Mesendoderm (in vitro differentiated cells): ENCODE measurements at regions not wholly inside any gene's neighbourhood (a gene's known extent, or its start where the extent isn't known, plus 50 kb on each side); places are given as distances from the start of the nearest gene placed in this dataset.
"Not testable (repeated sequence)": the region's sequence is repeated elsewhere in the genome, so short reads cannot be mapped to it uniquely, and the experiment has no call there.

Experiments
- DNase-seq: peaks from one replicate; pipeline ENCODE4 v3.0.0; 2013
- H2AK5ac ChIP-seq: 2 replicates; pipeline ENCODE4 v1.6.1; 2013; ENCODE audit warnings: low read length, inconsistent platforms
- H2BK120ac ChIP-seq: 2 replicates; pipeline ENCODE4 v1.6.1; 2013; ENCODE audit warnings: low read depth, mild to moderate bottlenecking, low read length, moderate library complexity, mixed read lengths
- H2BK15ac ChIP-seq: replicated peaks from 2 replicates; pipeline ENCODE4 v1.6.1; 2013; ENCODE audit warnings: low read depth, mild to moderate bottlenecking, moderate library complexity
- H2BK5ac ChIP-seq: 2 replicates; pipeline ENCODE4 v1.6.1; 2013; ENCODE audit warnings: low read length, inconsistent platforms
- H3K18ac ChIP-seq: 2 replicates; pipeline ENCODE4 v1.6.1; 2013; ENCODE audit warnings: mild to moderate bottlenecking, low read length, mixed read lengths
- H3K23ac ChIP-seq: one replicate; pipeline ENCODE4 v1.6.1; 2013; ENCODE audit warnings: low read length
- H3K27ac ChIP-seq: 2 replicates; pipeline ENCODE4 v1.5.1; 2013; ENCODE audit warnings: low read depth, mild to moderate bottlenecking, inconsistent platforms, low read length, moderate library complexity
- H3K27me3 ChIP-seq: 2 replicates; pipeline ENCODE4 v1.6.1; 2013; ENCODE audit warnings: low read length, control low read depth, mild to moderate bottlenecking, inconsistent platforms; ENCODE audit not compliant: insufficient read depth, poor library complexity
- H3K36me3 ChIP-seq: 2 replicates; pipeline ENCODE4 v1.6.1; 2013; ENCODE audit warnings: low read length, inconsistent platforms; ENCODE audit not compliant: control insufficient read depth, insufficient read depth
- H3K4ac ChIP-seq: one replicate; pipeline ENCODE4 v1.6.1; 2013; ENCODE audit warnings: low read depth, mild to moderate bottlenecking, low read length, moderate library complexity
- H3K4me1 ChIP-seq: 2 replicates; pipeline ENCODE4 v1.6.1; 2013; ENCODE audit warnings: low read depth, low read length, inconsistent platforms; ENCODE audit not compliant: control insufficient read depth
- H3K4me2 ChIP-seq: 2 replicates; pipeline ENCODE4 v1.6.1; 2013; ENCODE audit warnings: low read length
- H3K4me3 ChIP-seq: 2 replicates; pipeline ENCODE4 v1.5.1; 2013; ENCODE audit warnings: mild to moderate bottlenecking, low read length
- H3K56ac ChIP-seq: one replicate; pipeline ENCODE4 v1.6.1; 2013; ENCODE audit warnings: low read length
- H3K79me1 ChIP-seq: 2 replicates; pipeline ENCODE4 v1.6.1; 2013; ENCODE audit warnings: low read length, inconsistent platforms
- H3K79me2 ChIP-seq: 2 replicates; pipeline ENCODE4 v1.6.1; 2013; ENCODE audit warnings: mild to moderate bottlenecking, low read length; ENCODE audit not compliant: control insufficient read depth, insufficient read depth
- H3K9ac ChIP-seq: 2 replicates; pipeline ENCODE4 v1.6.1; 2013; ENCODE audit warnings: low read length, inconsistent platforms
- H4K5ac ChIP-seq: one replicate; pipeline ENCODE4 v1.6.1; 2013; ENCODE audit warnings: low read length
- H4K8ac ChIP-seq: one replicate; pipeline ENCODE4 v1.6.1; 2013; ENCODE audit warnings: low read depth, mild to moderate bottlenecking, control low read depth, low read length, moderate library complexity
- WGBS: extraction: QIAGEN DNeasy Blood & Tissue Kit; methylation state at CpG from one replicate; pipeline ENCODE4 v1.1.7; 2013; ENCODE audit warnings: low lambda C conversion rate, missing lambda C conversion rate; ENCODE audit not compliant: insufficient coverage; ENCODE audit errors: extremely low coverage; 5-methylcytosine and 5-hydroxymethylcytosine counted together

GRCh38 chr12:73629893-73630831 lies 907.5 kb upstream of the ATXN7L3B start:
- H2BK5ac ChIP-seq, result no peak overlapping the region
- DNase-seq, result no peak
- no peak overlapping the region for H2BK120ac ChIP-seq
- no peaks in the 10 kb centered on the region for H3K79me2 ChIP-seq
- H3K4me1 ChIP-seq, result no peaks in the 10 kb centered on the region
- H3K4me2 ChIP-seq, result no peak overlapping the region
- no peak overlapping the region for H4K8ac ChIP-seq
- no peak overlapping the region for H3K18ac ChIP-seq
- no peak overlapping the region for H3K56ac ChIP-seq
- no CpG with 5 or more reads among the region's 4 CpGs for WGBS
- no peak overlapping the region for H3K9ac ChIP-seq
- H3K23ac ChIP-seq, result no peak overlapping the region
- no peaks in the 10 kb centered on the region for H3K79me1 ChIP-seq
- no peak overlapping the region for H3K4me3 ChIP-seq
- H3K27me3 ChIP-seq, result no peaks in the 10 kb centered on the region
- H4K5ac ChIP-seq, result no peak overlapping the region
- no peak overlapping the region for H2AK5ac ChIP-seq
- H2BK15ac ChIP-seq, result no peak overlapping the region
- H3K36me3 ChIP-seq, result no peaks in the 10 kb centered on the region
- H3K4ac ChIP-seq, result no peak overlapping the region
- H3K27ac ChIP-seq, result no peak overlapping the region

GRCh38 chr12:73632191-73632590 lies 905.4 kb upstream of the ATXN7L3B start:
- Histone ChIP-seq H3K4me1 (no peaks in the 10 kb centered on the region), H2BK15ac (no peak overlapping the region), H3K18ac (no peak overlapping the region), H2BK5ac (no peak overlapping the region), H3K23ac (no peak overlapping the region), H2AK5ac (no peak overlapping the region), H2BK120ac (no peak overlapping the region), H3K27me3 (no peaks in the 10 kb centered on the region), H4K5ac (no peak overlapping the region), H3K27ac (no peak overlapping the region), H3K4me2 (no peak overlapping the region), H3K79me2 (no peaks in the 10 kb centered on the region), H3K56ac (no peak overlapping the region), H3K4me3 (no peak overlapping the region), H3K9ac (no peak overlapping the region), H3K4ac (no peak overlapping the region), H4K8ac (no peak overlapping the region), H3K36me3 (no peaks in the 10 kb centered on the region), H3K79me1 (no peaks in the 10 kb centered on the region)
- no peak for DNase-seq

- Histone ChIP-seq H3K4me2 (no peak overlapping the region), H4K5ac (no peak overlapping the region), H3K4me3 (no peak overlapping the region), H2BK5ac (no peak overlapping the region), H3K4ac (no peak overlapping the region), H3K27me3 (no peaks in the 10 kb centered on the region), H3K9ac (no peak overlapping the region), H3K36me3 (no peaks in the 10 kb centered on the region), H4K8ac (no peak overlapping the region), H3K4me1 (no peaks in the 10 kb centered on the region), H3K23ac (no peak overlapping the region), H3K79me2 (no peaks in the 10 kb centered on the region), H2BK15ac (no peak overlapping the region), H3K18ac (no peak overlapping the region), H2BK120ac (no peak overlapping the region), H3K27ac (no peak overlapping the region), H3K56ac (no peak overlapping the region), H3K79me1 (no peaks in the 10 kb centered on the region), H2AK5ac (no peak overlapping the region)
- no CpG with 5 or more reads among the region's 4 CpGs for WGBS
- DNase-seq, result no peak
Measured at GRCh38 chr12:73632661-73633060, 905.0 kb upstream of the ATXN7L3B start.

- not testable (repeated sequence) for H4K5ac ChIP-seq, H2AK5ac ChIP-seq, H2BK120ac ChIP-seq, H3K4me3 ChIP-seq, H3K23ac ChIP-seq, H3K79me2 ChIP-seq, H2BK5ac ChIP-seq, H2BK15ac ChIP-seq, H3K36me3 ChIP-seq, H3K27ac ChIP-seq, H3K27me3 ChIP-seq, H3K4ac ChIP-seq, H3K56ac ChIP-seq, H4K8ac ChIP-seq, H3K79me1 ChIP-seq, H3K18ac ChIP-seq, H3K4me2 ChIP-seq, H3K9ac ChIP-seq, DNase-seq, H3K4me1 ChIP-seq
- no CpG with 5 or more reads among the region's 5 CpGs for WGBS
Measured at GRCh38 chr12:73639397-73639796, 898.2 kb upstream of the ATXN7L3B start.

GRCh38 chr12:73656375-73656774 lies 881.3 kb upstream of the ATXN7L3B start:
- Histone ChIP-seq H4K5ac (no peak overlapping the region), H3K4ac (no peak overlapping the region), H3K27ac (no peak overlapping the region), H3K4me2 (no peak overlapping the region), H2BK5ac (no peak overlapping the region), H3K79me1 (no peaks in the 10 kb centered on the region), H2BK120ac (no peak overlapping the region), H4K8ac (no peak overlapping the region), H2AK5ac (no peak overlapping the region), H3K4me1 (no peaks in the 10 kb centered on the region), H3K18ac (no peak overlapping the region), H3K27me3 (no peaks in the 10 kb centered on the region), H3K9ac (no peak overlapping the region), H3K79me2 (no peaks in the 10 kb centered on the region), H2BK15ac (no peak overlapping the region), H3K36me3 (no peaks in the 10 kb centered on the region), H3K23ac (no peak overlapping the region), H3K56ac (no peak overlapping the region), H3K4me3 (no peak overlapping the region)
- no CpG with 5 or more reads among the region's 5 CpGs for WGBS
- DNase-seq, result peak; percentile 15

GRCh38 chr12:73659802-73660201 lies 877.8 kb upstream of the ATXN7L3B start:
- Histone ChIP-seq H3K27ac (no peak overlapping the region), H3K79me1 (no peaks in the 10 kb centered on the region), H3K4me1 (no peaks in the 10 kb centered on the region), H2BK15ac (no peak overlapping the region), H4K8ac (no peak overlapping the region), H3K23ac (no peak overlapping the region), H3K56ac (no peak overlapping the region), H3K9ac (no peak overlapping the region), H3K27me3 (no peaks in the 10 kb centered on the region), H3K4ac (no peak overlapping the region), H3K4me3 (no peak overlapping the region), H3K79me2 (no peaks in the 10 kb centered on the region), H2AK5ac (no peak overlapping the region), H4K5ac (no peak overlapping the region), H3K36me3 (no peaks in the 10 kb centered on the region), H3K4me2 (no peak overlapping the region), H2BK5ac (no peak overlapping the region), H3K18ac (no peak overlapping the region), H2BK120ac (no peak overlapping the region)
- WGBS, result no CpG with 5 or more reads among the region's 1 CpG
- no peak for DNase-seq
